HG02973 (cell line): ENCODE measurements at regions not wholly inside any gene's neighbourhood (a gene's known extent, or its start where the extent isn't known, plus 50 kb on each side); places are given as distances from the start of the nearest gene placed in this dataset.
"Not testable (repeated sequence)": the region's sequence is repeated elsewhere in the genome, so short reads cannot be mapped to it uniquely, and the experiment has no call there.

ENCODE experiments used
- ATAC-seq: cut with Tn5 transposase; IDR thresholded peaks from one replicate; pipeline ENCODE4 v1.9.1; 2021; ENCODE audit warnings: moderate library complexity; ENCODE audit not compliant: unreplicated experiment

DNA sequence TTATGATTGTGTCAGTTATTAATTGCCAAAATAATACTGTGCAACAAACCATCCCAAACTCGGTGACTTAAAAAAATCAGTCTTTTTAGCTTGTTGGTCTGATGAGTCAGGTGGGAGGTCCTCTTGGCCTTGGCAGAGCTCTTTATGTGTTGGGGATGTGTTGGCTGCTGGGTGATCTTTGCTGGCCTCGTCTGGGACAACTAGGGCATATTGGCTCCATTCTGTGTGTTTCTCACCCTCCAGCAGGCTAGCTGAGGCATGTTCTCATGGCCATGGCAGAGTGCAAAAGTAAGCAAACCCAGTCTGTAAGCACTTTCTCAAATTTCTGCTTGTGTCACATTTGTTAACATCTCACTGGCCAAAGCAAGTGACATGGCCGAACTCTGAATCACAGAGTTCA lies 251.6 kb downstream of the RPLP1 start:
- no peak for ATAC-seq

DNA sequence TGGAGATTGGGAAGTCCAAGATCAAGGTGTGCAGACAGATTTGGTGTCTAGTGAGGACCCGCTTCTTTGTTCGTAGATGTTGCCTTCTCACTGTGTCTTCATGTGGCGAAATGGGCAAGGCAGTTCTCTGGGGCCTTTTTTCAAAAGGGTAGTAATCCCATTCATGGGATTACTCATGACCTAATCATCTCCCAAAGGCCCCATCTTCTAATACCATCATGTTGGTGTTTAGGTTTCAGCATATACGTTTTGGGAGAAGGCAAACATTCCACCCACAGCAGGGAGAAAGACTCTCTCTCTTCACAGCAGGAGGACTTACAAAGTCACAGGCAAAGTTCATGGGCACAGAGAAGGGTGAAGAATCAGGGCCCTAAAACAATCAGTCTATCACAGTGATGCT lies 252.1 kb downstream of the RPLP1 start:
- no peak for ATAC-seq

DNA sequence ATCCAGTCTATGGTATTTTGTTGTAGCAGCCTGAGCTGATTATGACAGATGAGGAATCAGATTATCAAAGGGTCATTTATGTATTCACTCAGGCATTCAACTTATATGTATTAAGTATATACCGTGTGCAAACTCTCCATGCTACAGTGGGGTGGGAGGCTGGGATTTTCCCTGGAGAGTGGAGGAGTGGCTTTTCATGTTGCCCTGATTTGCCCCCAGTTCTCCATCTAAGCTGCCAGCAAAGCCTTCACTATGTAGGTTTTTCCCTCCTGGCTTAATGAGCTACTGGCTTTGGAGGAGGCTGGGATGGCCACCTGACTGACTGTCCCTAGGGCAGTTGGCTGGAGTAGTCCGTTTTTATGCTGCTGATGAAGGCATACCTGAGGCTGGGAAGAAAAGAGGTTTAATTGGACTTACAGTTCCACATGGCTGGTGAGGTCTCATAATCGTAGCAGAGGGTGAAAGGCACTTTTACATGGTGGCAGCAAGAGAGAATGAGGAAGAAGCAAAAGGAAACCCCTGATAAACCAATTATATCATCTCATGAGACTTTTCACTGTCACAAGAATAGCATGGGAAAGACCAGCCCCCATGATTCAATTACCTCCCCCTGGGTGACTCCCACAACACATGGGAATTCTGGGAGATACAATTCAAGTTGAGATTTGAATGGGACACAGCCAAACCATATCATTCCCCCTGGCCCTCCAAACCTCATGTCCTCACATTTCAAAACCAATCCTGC lies 253.9 kb downstream of the RPLP1 start:
- ATAC-seq, result no peak

DNA sequence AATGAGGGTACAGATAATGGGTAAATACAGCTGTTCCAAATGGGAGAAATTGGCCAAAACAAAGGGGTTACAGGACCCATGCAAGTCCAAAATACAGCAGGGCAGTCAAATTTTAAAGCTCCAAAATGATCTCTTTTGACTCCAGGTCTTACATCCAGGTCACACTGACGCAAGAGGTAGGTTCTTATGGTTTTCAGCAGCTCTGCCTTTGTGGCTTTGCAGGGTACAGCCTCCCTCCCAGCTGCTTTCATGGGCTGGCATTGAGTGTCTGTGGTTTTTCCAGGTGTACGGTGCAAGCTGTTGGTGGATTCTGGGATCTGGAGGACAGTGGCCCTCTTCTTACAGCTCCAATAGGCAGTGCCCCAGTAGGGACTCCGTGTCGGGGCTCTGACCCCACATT lies 254.6 kb downstream of the RPLP1 start:
- not testable (repeated sequence) for ATAC-seq

DNA sequence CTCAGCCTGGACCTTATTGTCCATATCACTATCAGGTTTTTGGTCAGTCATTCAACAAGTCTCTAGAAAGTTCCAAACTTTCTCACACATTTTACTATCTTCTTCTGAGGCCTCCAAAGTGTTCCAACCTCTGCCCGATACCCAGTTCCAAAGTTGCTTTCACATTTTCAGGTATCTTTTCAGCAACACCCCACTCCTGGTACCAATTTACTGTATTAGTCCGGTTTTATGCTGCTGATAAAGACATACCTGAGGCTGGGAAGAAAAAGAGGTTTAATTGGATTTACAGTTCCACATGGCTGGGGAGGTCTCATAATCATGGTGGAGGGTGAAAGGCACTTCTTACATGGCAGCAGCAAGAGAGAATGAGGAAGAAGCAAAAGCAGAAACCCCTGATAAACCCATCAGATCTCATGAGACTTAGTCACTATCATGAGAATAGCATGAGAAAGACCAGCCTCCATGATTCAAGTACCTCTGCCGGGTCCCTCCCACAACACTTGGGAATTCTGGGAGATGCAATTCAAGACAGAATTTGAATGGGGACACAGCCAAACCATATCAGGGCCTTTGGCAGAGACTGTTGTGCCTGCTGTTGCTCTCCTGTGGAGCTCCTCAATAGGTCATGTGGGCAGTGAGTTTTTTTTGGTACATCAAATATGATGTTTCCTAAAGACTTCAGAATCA lies 256.0 kb downstream of the RPLP1 start:
- ATAC-seq, result not testable (repeated sequence)

DNA sequence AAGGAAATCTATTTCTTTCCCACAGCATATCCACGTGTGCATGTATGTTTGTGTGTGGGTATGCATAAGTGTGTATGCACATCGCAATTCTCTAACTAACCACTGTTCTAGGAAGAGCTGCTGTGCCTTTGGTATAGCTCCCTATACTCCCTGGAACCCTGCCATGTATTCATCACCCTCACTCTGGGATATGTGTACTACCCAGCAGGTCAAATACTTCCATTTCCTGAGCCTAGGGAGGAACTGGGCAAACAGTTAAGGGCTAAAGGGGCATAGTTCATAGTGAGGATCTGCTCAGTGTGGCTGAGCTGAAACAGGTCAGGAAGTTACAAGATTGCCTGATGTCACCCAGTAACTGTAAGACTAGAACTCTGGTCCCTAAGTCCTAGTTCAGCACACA lies 260.4 kb downstream of the RPLP1 start:
- ATAC-seq, result no peak

GRCh38 chr15:69713726-69714559 lies 261.3 kb downstream of the RPLP1 start:
- peak; percentile 94 for ATAC-seq

DNA sequence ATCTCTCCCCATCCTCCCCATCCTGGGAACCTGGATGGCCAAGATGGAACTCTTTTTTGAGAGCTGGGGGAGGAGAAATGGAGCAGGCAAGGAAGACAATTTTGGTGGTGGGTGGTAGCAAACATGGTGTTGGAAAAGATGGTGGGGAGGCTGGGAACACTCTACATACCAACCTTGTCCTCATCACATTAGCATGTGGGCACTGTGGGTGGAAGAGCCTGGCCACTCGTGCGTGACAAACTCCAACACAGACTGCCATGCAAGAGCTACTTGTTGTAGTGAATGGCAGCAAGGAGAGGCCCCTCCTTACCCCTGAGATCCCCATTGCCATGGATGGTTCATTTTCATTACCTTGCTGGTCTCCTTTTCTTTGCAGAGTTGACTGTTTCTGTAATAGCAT lies 262.6 kb downstream of the RPLP1 start:
- no peak for ATAC-seq

GRCh38 chr15:69718436-69718835 lies 265.8 kb downstream of the RPLP1 start:
- ATAC-seq, result no peak

DNA sequence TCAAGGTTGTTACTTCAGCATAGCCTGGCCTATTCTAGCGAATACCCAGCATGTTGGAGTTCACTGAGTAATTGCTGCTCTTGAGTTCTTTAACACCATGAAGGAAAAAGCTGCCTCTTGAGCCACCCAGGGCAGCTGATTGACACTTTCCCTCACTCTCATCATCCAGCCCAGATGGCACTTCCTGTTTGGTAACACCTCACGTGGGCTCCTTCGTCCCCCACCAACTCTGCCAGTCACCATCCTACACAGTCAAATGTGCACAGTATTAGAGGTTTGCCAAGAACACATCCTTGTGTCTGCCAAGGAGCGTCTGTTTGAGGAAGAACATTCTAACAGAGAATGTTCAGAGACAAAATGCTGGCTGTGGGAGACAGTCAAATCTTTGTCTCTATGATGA lies 266.3 kb downstream of the RPLP1 start:
- ATAC-seq, result no peak

DNA sequence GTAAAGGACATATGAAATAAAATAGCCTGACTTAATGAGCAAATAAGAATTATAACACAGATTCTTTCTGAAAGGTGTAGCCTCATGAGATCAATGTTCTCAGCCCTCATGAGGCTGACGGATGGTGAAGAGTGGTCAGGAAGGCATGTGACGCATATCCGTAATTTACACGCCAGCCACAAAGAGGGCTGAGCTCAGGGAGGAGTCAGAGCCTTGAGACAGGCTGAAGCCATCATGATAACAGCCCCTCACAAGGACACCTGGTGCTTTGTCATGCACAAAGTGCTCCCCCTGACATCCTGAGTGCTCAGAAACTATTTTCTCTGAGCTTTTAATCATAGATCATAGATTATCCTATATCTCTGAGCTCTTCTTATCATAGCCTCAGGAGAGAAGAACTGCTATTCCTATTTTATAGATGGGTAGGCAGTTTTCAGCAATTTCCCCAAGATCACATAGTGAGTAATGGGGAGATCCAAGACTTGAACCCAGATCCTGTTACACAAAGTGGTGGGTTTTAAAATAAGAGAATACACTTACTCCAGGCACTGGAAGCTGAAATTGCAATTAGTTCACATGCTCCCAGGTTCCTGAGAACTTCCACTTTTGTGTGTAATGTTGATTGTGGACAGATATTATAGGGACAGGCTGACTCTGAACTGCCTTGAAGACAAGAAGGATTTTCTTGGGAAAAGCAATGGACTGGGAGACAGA lies 267.1 kb downstream of the RPLP1 start:
- no peak for ATAC-seq

GRCh38 chr15:69720536-69720935 lies 267.9 kb downstream of the RPLP1 start:
- no peak for ATAC-seq

- no peak for ATAC-seq
Observed at GRCh38 chr15:69722924-69723323, 270.3 kb downstream of the RPLP1 start.

DNA sequence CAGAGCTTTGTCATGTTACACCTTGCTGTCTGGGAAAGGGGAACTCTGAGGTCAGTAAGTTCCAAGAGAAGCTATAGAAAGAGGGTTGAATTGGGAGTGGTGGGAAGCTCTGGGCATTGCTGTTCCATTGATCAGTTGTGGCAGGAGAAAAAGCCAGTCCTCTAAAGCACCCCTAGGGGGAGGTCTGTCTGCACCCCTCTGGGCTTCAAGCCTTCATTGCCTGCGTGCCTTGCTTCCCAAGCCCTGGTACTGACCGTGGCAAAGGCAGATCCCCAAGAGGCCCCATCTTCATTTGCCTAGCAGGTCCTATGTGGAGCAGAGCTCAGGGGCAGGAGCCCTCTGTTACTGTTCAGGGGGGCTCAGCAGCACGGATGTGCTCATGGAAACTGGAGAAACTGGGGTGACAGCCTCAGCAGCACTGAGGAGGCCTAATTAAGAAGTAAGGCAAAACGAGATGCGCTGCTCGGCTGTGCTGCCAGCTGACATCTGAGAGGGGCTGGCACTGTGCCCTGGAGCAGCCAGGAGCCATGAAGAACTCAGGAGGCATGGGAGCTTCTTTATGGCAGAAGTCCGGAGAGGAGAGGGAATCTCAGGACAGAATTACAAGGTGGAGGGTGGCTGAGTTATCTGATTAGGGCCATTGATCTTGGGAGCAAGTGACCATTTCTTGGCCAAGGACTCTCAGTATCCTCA lies 270.9 kb downstream of the RPLP1 start:
- no peak for ATAC-seq

GRCh38 chr15:69724333-69724732 lies 271.7 kb downstream of the RPLP1 start:
- ATAC-seq, result no peak

DNA sequence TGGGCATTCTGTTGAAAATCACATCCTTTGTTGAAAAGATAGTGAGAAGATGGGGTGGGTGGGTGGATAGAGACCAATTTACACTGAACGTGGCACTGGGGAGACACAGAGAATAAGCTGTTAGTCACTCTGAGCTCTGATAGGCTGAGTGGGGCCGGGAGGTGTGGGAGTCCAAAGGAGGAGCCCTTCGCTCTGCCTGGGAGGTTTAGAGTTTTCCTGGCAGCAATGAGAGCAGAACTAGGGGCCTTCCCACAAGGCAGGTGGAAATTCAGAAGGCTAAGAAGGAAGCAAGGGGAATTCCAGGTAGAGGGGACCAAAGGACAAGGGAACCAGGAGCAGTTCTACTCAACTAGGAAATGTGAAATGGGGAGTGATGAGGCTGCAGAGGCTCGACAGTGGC lies 272.7 kb downstream of the RPLP1 start:
- ATAC-seq, result no peak

DNA sequence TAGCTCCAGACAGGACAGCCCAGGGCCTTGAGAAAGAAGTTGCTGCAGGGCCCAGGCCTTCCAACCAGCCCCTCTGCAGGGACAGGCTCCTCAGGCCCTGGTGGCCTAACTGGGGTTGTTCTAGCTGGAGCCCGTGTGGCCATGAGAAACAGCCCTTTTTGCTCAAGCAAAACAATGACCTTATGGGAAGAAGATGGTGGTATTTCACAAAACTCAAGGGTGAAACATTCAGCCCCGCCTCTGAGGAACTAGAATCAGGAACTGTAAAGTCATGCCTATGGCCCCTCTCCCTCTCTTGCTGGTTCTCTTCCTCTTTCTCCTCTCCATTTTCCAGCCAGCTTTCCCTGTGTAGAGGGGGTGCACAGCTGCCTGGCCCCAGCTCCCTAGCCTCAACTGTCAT lies 273.3 kb downstream of the RPLP1 start:
- no peak for ATAC-seq

DNA sequence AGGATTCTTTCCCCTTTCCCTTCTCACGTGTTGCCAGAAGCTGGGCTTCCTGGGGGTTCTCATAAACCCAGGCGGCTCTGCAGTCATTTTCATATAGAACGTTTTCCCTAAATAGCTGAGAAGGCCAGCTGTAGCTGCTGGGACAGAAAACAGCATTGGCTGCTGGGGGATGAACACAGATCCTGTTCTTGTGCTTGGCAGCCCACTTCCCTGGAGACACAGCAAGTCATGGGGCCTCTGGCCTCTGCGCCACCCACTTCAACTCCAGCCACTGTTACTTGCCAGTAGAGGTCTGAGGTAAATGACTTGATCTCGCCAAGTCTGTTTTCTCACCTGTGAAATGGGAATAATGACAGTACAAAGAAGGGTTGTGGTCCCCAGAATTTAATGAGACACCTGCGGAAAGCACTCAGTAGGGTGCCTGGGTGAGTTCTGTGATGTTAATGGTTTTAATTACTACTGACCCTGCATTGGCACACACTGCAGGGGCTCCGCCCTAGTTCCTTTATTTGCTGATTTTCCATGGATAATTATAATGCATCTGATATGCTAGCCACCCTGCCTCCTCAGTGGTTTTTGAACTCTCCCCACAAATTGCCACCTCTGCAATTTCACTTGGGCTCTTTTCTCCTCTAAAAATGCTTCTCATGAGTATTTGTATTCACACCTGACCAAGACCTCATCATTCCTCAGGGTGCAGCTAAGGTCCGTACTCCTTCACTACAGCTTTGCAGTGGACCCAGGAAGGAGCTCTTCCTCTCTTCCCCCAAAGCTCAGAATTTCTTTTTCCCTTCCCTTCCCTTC lies 274.7 kb downstream of the RPLP1 start:
- ATAC-seq, result no peak

- ATAC-seq, result no peak
Observed at GRCh38 chr15:69729167-69729748, 276.6 kb downstream of the RPLP1 start.
